CD14-positive monocyte (primary cell): ENCODE measurements at regions not wholly inside any gene's neighbourhood (a gene's known extent, or its start where the extent isn't known, plus 50 kb on each side); places are given as distances from the start of the nearest gene placed in this dataset.
A peak's percentile ranks its signal among the peaks of the same experiment; 100 is the strongest.

Source experiments
- DNase-seq, 3 donors: peaks; one replicate each; pipeline ENCODE4 v3.0.0-alpha.2; 2011 to 2022
- H2AFZ ChIP-seq: 2 replicates; pipeline ENCODE4 v1.6.0; 2012; ENCODE audit warnings: mild to moderate bottlenecking, low read depth, low read length, inconsistent platforms; ENCODE audit not compliant: insufficient read depth, poor library complexity, severe bottlenecking
- H3K27ac ChIP-seq, 2 donors: 1 replicate in 1 of 2; 2 replicates in 1 of 2; pipeline ENCODE4 v1.5.1; 2012 to 2013; ENCODE audit warnings: low read length in 2 of 2, control low read depth in 1 of 2, inconsistent platforms in 1 of 2, low read depth in 1 of 2, mild to moderate bottlenecking in 1 of 2
- H3K27me3 ChIP-seq, 2 donors: one replicate each; pipeline versions ENCODE4 v1.6.0 to v1.6.1; 2011 to 2013; ENCODE audit warnings: low read length in 2 of 2; ENCODE audit not compliant: control insufficient read depth in 2 of 2, insufficient read depth in 2 of 2
- H3K36me3 ChIP-seq, 2 donors: replicated peaks in 1 of 2; 1 replicate in 1 of 2; 2 replicates in 1 of 2; pipeline versions ENCODE4 v1.5.1 to v1.6.1; 2012 to 2013; ENCODE audit warnings: low read length in 2 of 2, control low read depth in 1 of 2, inconsistent platforms in 1 of 2, mild to moderate bottlenecking in 1 of 2; ENCODE audit not compliant: insufficient read depth in 2 of 2, control insufficient read depth in 1 of 2
- H3K4me1 ChIP-seq, 2 donors: 1 replicate in 1 of 2; 2 replicates in 1 of 2; pipeline versions ENCODE4 v1.5.1 to v1.6.1; 2012 to 2013; ENCODE audit warnings: low read length in 2 of 2, control low read depth in 1 of 2, inconsistent platforms in 1 of 2, mild to moderate bottlenecking in 1 of 2, moderate library complexity in 1 of 2; ENCODE audit not compliant: insufficient read depth in 2 of 2, control insufficient read depth in 1 of 2
- H3K4me2 ChIP-seq: replicated peaks from 2 replicates; pipeline ENCODE3; 2012; ENCODE audit warnings: low read length, moderate library complexity, mild to moderate bottlenecking; ENCODE audit not compliant: poor library complexity, severe bottlenecking; ENCODE audit errors: extremely low read depth
- H3K4me3 ChIP-seq, 3 experiments: fragments of 200-600 bp in 1 of 3; sonication (generic) in 1 of 3; replicated peaks in 1 of 3; 1 replicate in 2 of 3; 2 replicates in 1 of 3; pipeline ENCODE4 v1.5.1; 2011 to 2013; ENCODE audit warnings: low read length in 3 of 3, mild to moderate bottlenecking in 3 of 3, control low read depth in 2 of 3, low read depth in 2 of 3, inconsistent platforms in 1 of 3, moderate library complexity in 1 of 3
- H3K79me2 ChIP-seq: 2 replicates; pipeline ENCODE4 v1.6.0; 2012; ENCODE audit warnings: mild to moderate bottlenecking, control low read depth, inconsistent platforms, low read length, moderate library complexity; ENCODE audit not compliant: insufficient read depth
- H3K9ac ChIP-seq: 2 replicates; pipeline ENCODE4 v1.6.0; 2017; ENCODE audit warnings: low read length, mild to moderate bottlenecking; ENCODE audit not compliant: insufficient read depth, poor library complexity, severe bottlenecking
- H3K9me3 ChIP-seq, 2 donors: replicated peaks in 1 of 2; 1 replicate in 1 of 2; 2 replicates in 1 of 2; pipeline versions ENCODE4 v1.5.1 to v1.6.1; 2012 to 2013; ENCODE audit warnings: low read length in 2 of 2, control low read depth in 1 of 2; ENCODE audit not compliant: control insufficient read depth in 1 of 2, insufficient read depth in 1 of 2
- H4K20me1 ChIP-seq: 2 replicates; pipeline ENCODE4 v1.6.0; 2012; ENCODE audit warnings: mild to moderate bottlenecking, low read length, control low read depth, moderate library complexity; ENCODE audit not compliant: insufficient read depth
- H3K27ac Mint-ChIP-seq, 7 donors: one replicate each; pipeline ENCODE4 v1.8.0; 2020; ENCODE audit warnings: mild to moderate bottlenecking in 7 of 7, mixed read lengths in 7 of 7, moderate library complexity in 6 of 7, inconsistent platforms in 2 of 7
- H3K27me3 Mint-ChIP-seq, 3 donors: one replicate each; pipeline ENCODE4 v1.8.0; 2021 to 2022; ENCODE audit warnings: low read depth in 3 of 3, mild to moderate bottlenecking in 3 of 3, mixed read lengths in 3 of 3, moderate library complexity in 3 of 3, inconsistent platforms in 1 of 3
- H3K36me3 Mint-ChIP-seq, 2 donors: one replicate each; pipeline ENCODE4 v1.8.0; 2020; ENCODE audit warnings: mixed read lengths in 2 of 2, inconsistent platforms in 1 of 2, mild to moderate bottlenecking in 1 of 2
- H3K4me1 Mint-ChIP-seq: one replicate; pipeline ENCODE4 v1.8.0; 2020; ENCODE audit warnings: mild to moderate bottlenecking, mixed read lengths
- H3K4me3 Mint-ChIP-seq, 2 donors: one replicate each; pipeline ENCODE4 v1.8.0; 2020; ENCODE audit warnings: mild to moderate bottlenecking in 2 of 2, mixed read lengths in 2 of 2, moderate library complexity in 1 of 2
- H3K9me3 Mint-ChIP-seq, 7 donors: one replicate each; pipeline ENCODE4 v1.8.0; 2020 to 2022; ENCODE audit warnings: mixed read lengths in 7 of 7, mild to moderate bottlenecking in 6 of 7, moderate library complexity in 6 of 7, inconsistent platforms in 2 of 7
- WGBS: methylation state at CpG from one replicate; pipeline ENCODE4 v1.1.5; 2013; ENCODE audit warnings: missing lambda C conversion rate; ENCODE audit not compliant: insufficient coverage; 5-methylcytosine and 5-hydroxymethylcytosine counted together
- intact Hi-C, 2 donors: fragments of 100-400 bp; cut with micrococcal nuclease; formaldehyde crosslinking; loops; one replicate each; pipeline versions ENCODE4 v1.15.0 to v1.15.1; 2023
- small RNA-seq: library from RNA; depleted of rRNA; stranded (forward); fragments of <200 nt; gene quantifications from one replicate; pipeline ENCODE3, GENCODE V24; 2012; ENCODE audit warnings: low read depth; ENCODE audit not compliant: insufficient read length
- TF ChIP-seq, protein P1 (sequence below): fragments of 200-600 bp; IDR thresholded peaks from one replicate; pipeline ENCODE4 v1.8.0; 2022; ENCODE audit warnings: antibody characterized with exemption, mild to moderate bottlenecking

DNA sequence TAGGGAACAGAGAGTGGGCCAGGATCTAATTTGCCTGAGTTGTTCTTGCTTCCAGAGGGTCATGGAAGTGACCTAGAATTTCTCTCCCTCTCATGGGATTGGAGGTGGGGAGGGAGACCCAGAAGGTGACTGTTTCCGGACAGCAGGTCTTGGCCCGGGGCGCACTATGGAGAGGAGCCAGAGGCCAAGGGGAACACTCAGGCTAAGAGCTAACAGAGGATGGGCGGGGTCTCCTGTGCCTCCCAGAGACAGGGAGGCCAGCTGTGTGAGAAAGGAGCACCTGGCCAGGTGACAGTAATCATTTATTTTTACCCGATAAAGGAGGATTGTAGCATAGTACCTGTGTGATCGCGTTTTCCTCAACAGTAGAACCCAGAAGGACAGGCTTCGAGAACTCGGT, 50.9 kb upstream of the ANKH start:
- peak overlapping the region in 1 of 7 donors; percentile 50 for H3K27ac Mint-ChIP-seq
- no peaks in the 10 kb centered on the region for H3K36me3 ChIP-seq
- DNase-seq, result no peak
- no peak overlapping the region for H2AFZ ChIP-seq
- H3K4me1 ChIP-seq, result peaks cover 3 to 21% of the 10 kb centered on the region in 2 donors
- no peak overlapping the region for H3K4me2 ChIP-seq
- H3K9me3 ChIP-seq, result no peaks in the 10 kb centered on the region
- no peaks in the 10 kb centered on the region for H3K36me3 Mint-ChIP-seq
- H3K27me3 Mint-ChIP-seq, result peaks cover 6 to 13% (median 9%) of the 10 kb centered on the region in 3 donors
- peaks cover 0 to 2% (median 0%) of the 10 kb centered on the region in 7 donors for H3K9me3 Mint-ChIP-seq
- H3K9ac ChIP-seq, result no peak overlapping the region
- 100% methylated on average over 1 of the region's 9 CpGs for WGBS
- H3K4me3 ChIP-seq, result no peak overlapping the region
- intact Hi-C loops, result no loop called here
- no peaks in the 10 kb centered on the region for H3K79me2 ChIP-seq
- no peak overlapping the region for H3K27ac ChIP-seq
- H3K27me3 ChIP-seq, result no peaks in the 10 kb centered on the region
- no peak overlapping the region for H3K4me3 Mint-ChIP-seq
- TF ChIP-seq, protein P1, sequence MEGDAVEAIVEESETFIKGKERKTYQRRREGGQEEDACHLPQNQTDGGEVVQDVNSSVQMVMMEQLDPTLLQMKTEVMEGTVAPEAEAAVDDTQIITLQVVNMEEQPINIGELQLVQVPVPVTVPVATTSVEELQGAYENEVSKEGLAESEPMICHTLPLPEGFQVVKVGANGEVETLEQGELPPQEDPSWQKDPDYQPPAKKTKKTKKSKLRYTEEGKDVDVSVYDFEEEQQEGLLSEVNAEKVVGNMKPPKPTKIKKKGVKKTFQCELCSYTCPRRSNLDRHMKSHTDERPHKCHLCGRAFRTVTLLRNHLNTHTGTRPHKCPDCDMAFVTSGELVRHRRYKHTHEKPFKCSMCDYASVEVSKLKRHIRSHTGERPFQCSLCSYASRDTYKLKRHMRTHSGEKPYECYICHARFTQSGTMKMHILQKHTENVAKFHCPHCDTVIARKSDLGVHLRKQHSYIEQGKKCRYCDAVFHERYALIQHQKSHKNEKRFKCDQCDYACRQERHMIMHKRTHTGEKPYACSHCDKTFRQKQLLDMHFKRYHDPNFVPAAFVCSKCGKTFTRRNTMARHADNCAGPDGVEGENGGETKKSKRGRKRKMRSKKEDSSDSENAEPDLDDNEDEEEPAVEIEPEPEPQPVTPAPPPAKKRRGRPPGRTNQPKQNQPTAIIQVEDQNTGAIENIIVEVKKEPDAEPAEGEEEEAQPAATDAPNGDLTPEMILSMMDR, result no peak
- H4K20me1 ChIP-seq, result no peaks in the 10 kb centered on the region
- peaks cover 19% of the 10 kb centered on the region for H3K4me1 Mint-ChIP-seq

Small RNA genes lying in the stretch of these regions (small RNA-seq; reads per million reads assigned to genes)
- 3.1 reads per million, percentile 24 among the genes with 10 or more reads in this experiment for gene RF00096
